ENCODE measurements at regions not wholly inside any gene's neighbourhood (a gene's known extent, or its start where the extent isn't known, plus 50 kb on each side); places are given as distances from the start of the nearest gene placed in this dataset.

DNA sequence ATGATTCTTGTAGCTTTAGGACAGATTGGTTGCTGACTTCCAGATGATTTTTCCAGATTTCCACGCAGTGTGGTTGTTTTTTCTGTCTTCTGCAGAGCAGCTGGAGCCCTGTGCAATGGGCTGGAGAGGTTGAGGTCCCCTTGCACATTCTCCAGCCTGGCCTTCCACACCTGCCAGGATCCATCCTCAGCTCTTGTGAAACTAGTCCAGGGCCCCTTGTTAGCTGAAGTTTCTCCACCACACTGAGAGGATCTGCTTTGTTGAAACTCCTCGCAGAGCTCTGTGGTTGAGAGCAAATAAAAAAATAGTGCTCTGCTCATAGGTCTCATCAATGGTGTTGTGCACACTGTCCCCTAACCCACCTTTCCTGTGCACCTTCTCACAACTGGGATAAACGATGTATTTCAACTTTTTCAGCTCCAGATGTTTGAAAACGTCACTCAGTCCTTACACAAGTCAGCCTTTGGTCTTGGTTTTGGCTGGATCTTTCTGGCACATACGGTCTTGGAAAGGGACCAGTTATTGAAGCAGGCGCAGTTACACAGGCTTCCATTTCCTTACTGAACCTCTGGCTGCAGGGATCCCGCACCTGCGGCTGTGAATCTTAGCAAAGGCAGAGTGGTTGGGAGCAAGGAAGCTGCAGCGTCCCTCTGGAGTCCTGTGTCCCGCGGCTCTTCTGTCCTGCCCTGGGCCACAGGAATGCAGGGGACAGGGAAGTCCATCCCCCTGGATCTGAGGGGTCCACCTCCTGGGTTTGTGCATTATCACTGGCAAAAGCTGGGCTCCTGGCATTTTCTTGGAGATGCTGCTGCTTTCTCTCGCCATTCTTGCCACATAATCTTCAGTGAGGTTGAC, 272.0 kb upstream of the DSEL start:
- ChIA-PET CTCF (no interaction called here), POLR2A (no interaction called here)
- DNase-seq (no peak), ATAC-seq (ENCODE audit: low read depth) (no peak)
- Mint-ChIP-seq H3K27ac (no peak overlapping the region), H3K4me1 (no peaks in the 10 kb centered on the region), H3K27me3 (no peaks in the 10 kb centered on the region), H3K9me3 (no peaks in the 10 kb centered on the region), H3K36me3 (ENCODE audit: low read depth) (no peaks in the 10 kb centered on the region), H3K4me3 (no peak overlapping the region)
- intact Hi-C loops (cut with micrococcal nuclease), result no loop called here
- TF ChIP-seq, protein P1, sequence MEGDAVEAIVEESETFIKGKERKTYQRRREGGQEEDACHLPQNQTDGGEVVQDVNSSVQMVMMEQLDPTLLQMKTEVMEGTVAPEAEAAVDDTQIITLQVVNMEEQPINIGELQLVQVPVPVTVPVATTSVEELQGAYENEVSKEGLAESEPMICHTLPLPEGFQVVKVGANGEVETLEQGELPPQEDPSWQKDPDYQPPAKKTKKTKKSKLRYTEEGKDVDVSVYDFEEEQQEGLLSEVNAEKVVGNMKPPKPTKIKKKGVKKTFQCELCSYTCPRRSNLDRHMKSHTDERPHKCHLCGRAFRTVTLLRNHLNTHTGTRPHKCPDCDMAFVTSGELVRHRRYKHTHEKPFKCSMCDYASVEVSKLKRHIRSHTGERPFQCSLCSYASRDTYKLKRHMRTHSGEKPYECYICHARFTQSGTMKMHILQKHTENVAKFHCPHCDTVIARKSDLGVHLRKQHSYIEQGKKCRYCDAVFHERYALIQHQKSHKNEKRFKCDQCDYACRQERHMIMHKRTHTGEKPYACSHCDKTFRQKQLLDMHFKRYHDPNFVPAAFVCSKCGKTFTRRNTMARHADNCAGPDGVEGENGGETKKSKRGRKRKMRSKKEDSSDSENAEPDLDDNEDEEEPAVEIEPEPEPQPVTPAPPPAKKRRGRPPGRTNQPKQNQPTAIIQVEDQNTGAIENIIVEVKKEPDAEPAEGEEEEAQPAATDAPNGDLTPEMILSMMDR (IDR thresholded peaks at IDR 0.05), result no peak

DNA sequence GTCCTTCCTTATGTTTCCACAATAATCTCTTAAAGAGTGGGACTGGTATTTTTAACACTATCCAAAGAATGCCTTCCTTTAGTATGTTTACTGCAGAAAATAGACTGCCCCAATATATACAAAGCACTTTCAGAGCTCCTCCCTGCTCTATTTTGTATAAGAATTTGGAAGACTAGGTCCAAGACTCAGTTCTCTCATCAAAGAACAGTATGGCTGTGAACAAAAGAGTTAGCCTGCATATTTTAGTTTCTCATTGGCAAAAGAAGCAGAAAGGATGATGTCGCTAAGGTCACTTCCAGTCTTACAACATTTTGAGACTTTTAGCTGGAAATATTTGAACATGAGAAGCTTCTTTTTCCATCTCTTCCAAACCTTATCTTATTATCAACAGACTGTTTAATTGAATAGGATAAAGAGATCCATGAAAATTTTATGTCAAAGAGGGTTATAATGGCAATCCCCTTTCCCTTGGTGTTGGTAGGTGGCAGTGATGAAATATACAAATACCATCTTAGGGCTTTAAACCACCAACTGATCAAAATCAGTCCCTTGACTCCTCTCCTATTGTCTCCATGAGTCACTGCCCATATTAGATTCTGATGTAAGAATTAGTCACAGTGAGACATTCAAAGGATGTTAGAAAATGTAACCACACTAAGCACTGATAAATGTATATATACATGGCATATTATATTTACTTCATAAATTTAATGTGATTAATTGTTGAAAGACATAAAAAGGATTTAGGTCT, 266.9 kb upstream of the DSEL start:
- CTCF ChIA-PET, result no interaction called here
- ATAC-seq (ENCODE audit: low read depth), result no peak
- TF ChIP-seq, protein P1 (IDR thresholded peaks at IDR 0.05), result no peak
- intact Hi-C loops (cut with micrococcal nuclease), result no loop called here
- no peak for DNase-seq
- no peaks in the 10 kb centered on the region for H3K27me3 Mint-ChIP-seq
- POLR2A ChIA-PET, result no interaction called here
- no peak overlapping the region for H3K27ac Mint-ChIP-seq
- no peaks in the 10 kb centered on the region for H3K36me3 Mint-ChIP-seq (ENCODE audit: low read depth)
- H3K9me3 Mint-ChIP-seq, result no peaks in the 10 kb centered on the region
- no peaks in the 10 kb centered on the region for H3K4me1 Mint-ChIP-seq
- no peak overlapping the region for H3K4me3 Mint-ChIP-seq

DNA sequence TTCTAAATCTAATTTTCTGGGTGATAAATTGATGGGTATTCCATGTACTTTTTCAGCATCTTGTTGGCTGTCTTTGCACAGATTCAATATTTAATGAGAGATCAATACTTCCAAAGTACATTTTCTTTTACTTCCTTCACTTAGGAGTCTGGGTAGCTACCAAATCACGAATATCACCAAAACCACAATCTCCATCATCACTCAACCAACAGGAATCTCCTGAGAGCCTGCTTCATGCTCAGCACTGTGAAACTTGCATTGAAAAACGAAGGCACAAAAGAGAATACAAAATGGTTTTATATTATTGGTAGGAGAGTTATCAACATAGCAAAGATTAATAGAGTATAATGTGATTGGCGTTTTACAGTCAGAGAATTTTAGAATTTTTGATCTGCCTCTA, 261.5 kb upstream of the DSEL start:
- ChIA-PET POLR2A (no interaction called here), CTCF (no interaction called here)
- H3K27me3 Mint-ChIP-seq, result no peaks in the 10 kb centered on the region
- no peak overlapping the region for H3K27ac Mint-ChIP-seq
- ATAC-seq (ENCODE audit: low read depth) (no peak), DNase-seq (no peak)
- no peaks in the 10 kb centered on the region for H3K36me3 Mint-ChIP-seq (ENCODE audit: low read depth)
- H3K4me1 Mint-ChIP-seq, result no peaks in the 10 kb centered on the region
- no peak overlapping the region for H3K4me3 Mint-ChIP-seq
- H3K9me3 Mint-ChIP-seq, result no peaks in the 10 kb centered on the region
- TF ChIP-seq, protein P1 (IDR thresholded peaks at IDR 0.05), result no peak
- intact Hi-C loops (cut with micrococcal nuclease), result loop anchor here (10.0 kb wide), 1 partner anchor 63 kb away; no protein-coding TSS in a partner anchor

DNA sequence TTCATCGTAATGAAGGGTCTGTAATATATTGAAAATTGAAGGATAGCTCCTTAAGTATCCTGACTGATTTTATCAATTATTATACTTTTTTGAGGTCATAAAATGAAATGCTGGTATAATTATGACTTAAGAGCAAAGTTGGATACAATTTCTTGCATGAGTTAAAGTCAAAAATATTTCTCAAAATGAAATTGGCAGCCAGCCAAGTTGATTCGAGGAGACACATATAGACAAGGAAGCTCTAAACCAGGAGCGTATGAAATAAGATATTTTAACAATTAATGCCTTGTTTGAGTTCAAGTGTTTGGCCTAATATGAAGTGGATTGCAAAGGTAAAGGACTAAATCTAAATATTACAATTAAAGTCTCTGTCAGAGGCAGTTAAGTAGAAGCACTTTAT, 260.4 kb upstream of the DSEL start:
- TF ChIP-seq, protein P1 (IDR thresholded peaks at IDR 0.05), result no peak
- intact Hi-C loops (cut with micrococcal nuclease), result loop anchor here (10.0 kb wide), 1 partner anchor 62 kb away; no protein-coding TSS in a partner anchor

DNA sequence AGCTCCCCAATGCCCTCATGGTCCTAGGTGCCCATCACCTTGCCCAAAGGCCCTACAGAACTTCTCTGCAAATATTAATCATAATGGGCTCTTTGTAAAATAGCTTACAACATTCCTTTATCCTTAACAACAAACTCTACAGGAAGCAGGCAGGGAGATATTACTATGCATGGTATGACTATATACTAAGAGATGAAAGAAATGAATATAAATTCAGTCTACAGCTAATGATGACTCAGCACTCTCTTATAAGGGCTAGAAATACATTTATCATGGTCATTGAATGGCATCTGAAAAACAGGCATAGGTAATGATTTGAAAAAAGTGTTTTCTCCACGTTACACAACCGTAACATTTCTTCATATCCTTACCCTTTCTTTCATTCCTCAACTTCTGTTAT, 254.8 kb upstream of the DSEL start:
- H3K27ac Mint-ChIP-seq, result no peak overlapping the region
- no peaks in the 10 kb centered on the region for H3K27me3 Mint-ChIP-seq
- TF ChIP-seq, protein P1 (IDR thresholded peaks at IDR 0.05), result no peak
- DNase-seq (no peak), ATAC-seq (ENCODE audit: low read depth) (no peak)
- no peaks in the 10 kb centered on the region for H3K9me3 Mint-ChIP-seq
- no peaks in the 10 kb centered on the region for H3K36me3 Mint-ChIP-seq (ENCODE audit: low read depth)
- intact Hi-C loops (cut with micrococcal nuclease), result loop anchor here (10.0 kb wide), 1 partner anchor 56 kb away; no protein-coding TSS in a partner anchor
- CTCF ChIA-PET, result no interaction called here
- no peak overlapping the region for H3K4me3 Mint-ChIP-seq
- POLR2A ChIA-PET, result no interaction called here
- no peaks in the 10 kb centered on the region for H3K4me1 Mint-ChIP-seq

More for the DNA sequence above, 260.4 kb upstream of the DSEL start:
- DNase-seq, result no peak
- no peaks in the 10 kb centered on the region for H3K9me3 Mint-ChIP-seq
- CTCF ChIA-PET, result no interaction called here
- no peak overlapping the region for H3K4me3 Mint-ChIP-seq
- no peaks in the 10 kb centered on the region for H3K36me3 Mint-ChIP-seq (ENCODE audit: low read depth)
- no peak for ATAC-seq (ENCODE audit: low read depth)
- POLR2A ChIA-PET, result no interaction called here
- no peaks in the 10 kb centered on the region for H3K27me3 Mint-ChIP-seq
- H3K27ac Mint-ChIP-seq, result no peak overlapping the region
- H3K4me1 Mint-ChIP-seq, result no peaks in the 10 kb centered on the region
